Esophagus squamous epithelium (tissue), 4 donors: ENCODE measurements at regions not wholly inside any gene's neighbourhood (a gene's known extent, or its start where the extent isn't known, plus 50 kb on each side); places are given as distances from the start of the nearest gene placed in this dataset.

Experiments used
- CTCF ChIP-seq, 6 experiments: fragments of 450-650 bp in 4 of 6; fragments of 200-600 bp in 2 of 6; sonication (generic) in 2 of 6; IDR thresholded peaks; one replicate each; pipeline ENCODE4 v1.5.1; 2016 to 2019; ENCODE audit warnings: antibody characterized with exemption in 6 of 6, mild to moderate bottlenecking in 4 of 6, moderate library complexity in 4 of 6
- POLR2A ChIP-seq, 4 donors: fragments of 450-650 bp; IDR thresholded peaks; one replicate each; pipeline ENCODE4 v1.6.1; 2017; ENCODE audit warnings: antibody characterized with exemption in 4 of 4, mild to moderate bottlenecking in 4 of 4, moderate library complexity in 3 of 4

GRCh38 chr18:67380867-67381266, 135.7 kb downstream of the DSEL start:
- no peak for TF ChIP-seq CTCF (IDR thresholded peaks at IDR 0.05)
- TF ChIP-seq POLR2A (IDR thresholded peaks at IDR 0.05), result no peak
